GM23338 (cell line): ENCODE measurements at regions not wholly inside any gene's neighbourhood (a gene's known extent, or its start where the extent isn't known, plus 50 kb on each side); places are given as distances from the start of the nearest gene placed in this dataset.

Experiments used
- ATAC-seq: fragments of 200-7000 bp; cut with Tn5 transposase; 3 replicates; pipeline ENCODE4 v1.9.1; 2020
- DNase-seq: peaks from one replicate; pipeline ENCODE4 v3.0.0-alpha.2; 2015; ENCODE audit warnings: low spot score
- H2AFZ ChIP-seq: fragments of 200-600 bp; sonication (generic); 2 replicates; pipeline ENCODE4 v1.8.0; 2016; ENCODE audit warnings: antibody characterized with exemption, mild to moderate bottlenecking, moderate library complexity
- H3F3A ChIP-seq: fragments of 200-600 bp; sonication (generic); replicated peaks from 2 replicates; pipeline ENCODE4 v1.8.0; 2017; ENCODE audit warnings: antibody characterized with exemption, mixed run types, low read depth
- H3K27ac ChIP-seq: fragments of 200-600 bp; sonication (generic); 2 replicates; pipeline ENCODE4 v1.6.1; 2016; ENCODE audit warnings: low read depth
- H3K27me3 ChIP-seq: fragments of 200-600 bp; sonication (generic); 2 replicates; pipeline ENCODE4 v1.8.0; 2016; ENCODE audit warnings: mild to moderate bottlenecking, mixed run types, moderate library complexity; ENCODE audit not compliant: insufficient read depth
- H3K36me3 ChIP-seq: fragments of 200-600 bp; sonication (generic); 2 replicates; pipeline ENCODE4 v1.8.0; 2016; ENCODE audit warnings: mild to moderate bottlenecking; ENCODE audit not compliant: insufficient read depth
- H3K4me1 ChIP-seq: fragments of 200-600 bp; sonication (generic); 2 replicates; pipeline ENCODE4 v1.8.0; 2016; ENCODE audit warnings: mild to moderate bottlenecking, moderate library complexity; ENCODE audit not compliant: insufficient read depth
- H3K4me2 ChIP-seq: fragments of 200-600 bp; sonication (generic); 2 replicates; pipeline ENCODE4 v1.7.1; 2017; ENCODE audit warnings: mixed run types
- H3K4me3 ChIP-seq: fragments of 200-600 bp; sonication (generic); 2 replicates; pipeline ENCODE4 v1.6.1; 2016; ENCODE audit warnings: mixed run types
- H3K79me2 ChIP-seq: fragments of 200-600 bp; sonication (generic); replicated peaks from 2 replicates; pipeline ENCODE4 v1.8.0; 2017; ENCODE audit warnings: mild to moderate bottlenecking; ENCODE audit not compliant: insufficient read depth
- H3K9me2 ChIP-seq: fragments of 200-600 bp; sonication (generic); 2 replicates; pipeline ENCODE4 v1.8.0; 2017; ENCODE audit not compliant: insufficient read depth
- H4K20me1 ChIP-seq: fragments of 200-600 bp; sonication (generic); replicated peaks from 2 replicates; pipeline ENCODE4 v1.8.0; 2017; ENCODE audit warnings: mild to moderate bottlenecking; ENCODE audit not compliant: insufficient read depth
- H3K27ac Mint-ChIP-seq: 2 replicates; pipeline ENCODE4 v1.8.0; 2020; ENCODE audit warnings: inconsistent platforms, mild to moderate bottlenecking, moderate library complexity, mixed read lengths
- H3K27me3 Mint-ChIP-seq: 3 replicates; pipeline ENCODE4 v1.8.0; 2022; ENCODE audit warnings: low read depth, mild to moderate bottlenecking, moderate library complexity, mixed read lengths, inconsistent platforms; ENCODE audit not compliant: insufficient read depth, poor library complexity
- H3K36me3 Mint-ChIP-seq: 3 replicates; pipeline ENCODE4 v1.8.0; 2021; ENCODE audit warnings: low read depth, mild to moderate bottlenecking, inconsistent platforms, moderate library complexity, mixed read lengths
- H3K4me1 Mint-ChIP-seq: 3 replicates; pipeline ENCODE4 v1.8.0; 2020; ENCODE audit warnings: mild to moderate bottlenecking, inconsistent platforms, mixed read lengths
- H3K4me3 Mint-ChIP-seq: 3 replicates; pipeline ENCODE4 v1.8.0; 2021; ENCODE audit warnings: moderate library complexity, mild to moderate bottlenecking, inconsistent platforms, mixed read lengths
- H3K9me3 Mint-ChIP-seq: 3 replicates; pipeline ENCODE4 v1.8.0; 2020; ENCODE audit warnings: moderate library complexity, mild to moderate bottlenecking, inconsistent platforms, mixed read lengths
- CREB1 ChIP-seq: fragments of 250-450 bp; sonication (Bioruptor Pico); IDR thresholded peaks from 2 replicates; pipeline ENCODE4 v1.5.0; 2020; ENCODE audit warnings: low read depth, mild to moderate bottlenecking, moderate library complexity
- CTCF ChIP-seq, 2 experiments: fragments of 200-600 bp in 1 of 2; sonication (generic) in 1 of 2; conservative IDR thresholded peaks; 2 replicates each; pipeline versions ENCODE4 v1.5.1 to v1.6.1; 2016 to 2017; ENCODE audit warnings: antibody characterized with exemption in 2 of 2, low read depth in 2 of 2, mild to moderate bottlenecking in 2 of 2, moderate library complexity in 1 of 2
- ETS1 ChIP-seq: IDR thresholded peaks from 2 replicates; pipeline ENCODE4 v1.6.1; 2016; ENCODE audit warnings: antibody characterized with exemption
- EZH2 ChIP-seq: fragments of 200-600 bp; sonication (generic); IDR thresholded peaks from one replicate; pipeline ENCODE4 v1.8.0; 2017; ENCODE audit warnings: antibody characterized with exemption, mild to moderate bottlenecking, low read depth; ENCODE audit not compliant: unreplicated experiment
- EZH2phosphoT487 ChIP-seq: fragments of 200-600 bp; sonication (generic); IDR thresholded peaks from one replicate; pipeline ENCODE4 v1.8.1; 2018; ENCODE audit warnings: antibody characterized with exemption; ENCODE audit not compliant: unreplicated experiment
- JUNB ChIP-seq: IDR thresholded peaks from one replicate; pipeline ENCODE4 v1.6.1; 2016; ENCODE audit warnings: antibody characterized with exemption; ENCODE audit not compliant: unreplicated experiment
- NANOG ChIP-seq: IDR thresholded peaks from 2 replicates; pipeline ENCODE4 v1.6.1; 2016; ENCODE audit warnings: antibody characterized with exemption, borderline replicate concordance
- POLR2AphosphoS5 ChIP-seq: IDR thresholded peaks from 2 replicates; pipeline ENCODE4 v1.6.1; 2016; ENCODE audit warnings: antibody characterized with exemption, low read depth
- STAT1 ChIP-seq: IDR thresholded peaks from one replicate; pipeline ENCODE4 v1.6.1; 2016; ENCODE audit warnings: antibody characterized with exemption; ENCODE audit not compliant: unreplicated experiment
- ZNF114 ChIP-seq: fragments of 250-450 bp; sonication (Bioruptor Pico); IDR thresholded peaks from 2 replicates; pipeline ENCODE4 v1.5.0; 2020; ENCODE audit warnings: mild to moderate bottlenecking, moderate library complexity
- ZNF331 ChIP-seq: fragments of 250-450 bp; sonication (Bioruptor Pico); IDR thresholded peaks from 2 replicates; pipeline ENCODE4 v1.5.0; 2020; ENCODE audit warnings: low read depth, mild to moderate bottlenecking, moderate library complexity
- ZNF462 ChIP-seq: fragments of 250-450 bp; sonication (Bioruptor Pico); IDR thresholded peaks from 2 replicates; pipeline ENCODE4 v1.5.0; 2020; ENCODE audit warnings: mild to moderate bottlenecking, moderate library complexity

GRCh38 chr6:8906699-8907098 is 471.4 kb upstream of the SLC35B3 start (continued):
- no peak for TF ChIP-seq EZH2phosphoT487
- no peak for TF ChIP-seq ETS1
- TF ChIP-seq EZH2, result no peak
- TF ChIP-seq POLR2AphosphoS5, result no peak
- no peak for TF ChIP-seq CREB1 (CRISPR knock-in tag)
- TF ChIP-seq CTCF (conservative IDR thresholded peaks at IDR 0.05; ENCODE audit: low read depth in 2 of 2), result no peak

- Mint-ChIP-seq H3K27me3 (no peaks in the 10 kb centered on the region), H3K27ac (no peak overlapping the region), H3K9me3 (no peaks in the 10 kb centered on the region), H3K4me3 (no peak overlapping the region), H3K36me3 (no peaks in the 10 kb centered on the region), H3K4me1 (no peaks in the 10 kb centered on the region)
- Histone ChIP-seq H4K20me1 (no peaks in the 10 kb centered on the region), H3K4me2 (no peak overlapping the region), H3K4me1 (no peaks in the 10 kb centered on the region), H3K36me3 (no peaks in the 10 kb centered on the region), H3F3A (no peaks in the 10 kb centered on the region), H3K4me3 (no peak overlapping the region), H3K27ac (no peak overlapping the region), H2AFZ (0 out of 2 replicates have a peak overlapping the region, but pooled peaks have one; percentile 28), H3K79me2 (no peaks in the 10 kb centered on the region), H3K27me3 (no peaks in the 10 kb centered on the region), H3K9me2 (no peaks in the 10 kb centered on the region)
- ATAC-seq, result no peak
- DNase-seq, result no peak
- TF ChIP-seq CTCF (conservative IDR thresholded peaks at IDR 0.05; ENCODE audit: low read depth in 2 of 2) (no peak), ZNF331 (CRISPR knock-in tag) (no peak), ZNF114 (CRISPR knock-in tag) (no peak), JUNB (no peak), STAT1 (no peak), ETS1 (no peak), ZNF462 (CRISPR knock-in tag) (no peak), NANOG (no peak)
These were observed 470.4 kb upstream of the SLC35B3 start for GRCh38 chr6:8905757-8906156.
